ENCODE measurements at regions not wholly inside any gene's neighbourhood (a gene's known extent, or its start where the extent isn't known, plus 50 kb on each side); places are given as distances from the start of the nearest gene placed in this dataset.

- no peak overlapping the region for H3K4me3 ChIP-seq
- no peak for DNase-seq (ENCODE audit: low spot score in 2 of 2)
- H3K9me3 ChIP-seq = no peaks in the 10 kb centered on the region
- TF ChIP-seq CTCF (IDR thresholded peaks at IDR 0.05) = no peak
- intact Hi-C loops (cut with DNase I) = no loop called here
- peaks cover 0 to 14% of the 10 kb centered on the region in 2 donors for H3K4me1 ChIP-seq
- no peaks in the 10 kb centered on the region for H3K36me3 ChIP-seq
- peak overlapping the region in 1 of 2 donors; percentile 9 for H3K27ac ChIP-seq
- no peaks in the 10 kb centered on the region for H3K27me3 ChIP-seq
Observed at GRCh38 chr3:20323307-20323927, 137.4 kb upstream of the SGO1 start.

GRCh38 chr3:20322085-20322484, 136.1 kb upstream of the SGO1 start:
- intact Hi-C loops (cut with DNase I) = no loop called here
- no peak overlapping the region for H3K4me3 ChIP-seq

GRCh38 chr3:20321391-20322047, 135.5 kb upstream of the SGO1 start:
- no peak overlapping the region for H3K27ac ChIP-seq
- no peak for TF ChIP-seq CTCF (IDR thresholded peaks at IDR 0.05)
- peaks cover 0 to 21% of the 10 kb centered on the region in 2 donors for H3K4me1 ChIP-seq
- no peak for DNase-seq (ENCODE audit: low spot score in 2 of 2)
- H3K9me3 ChIP-seq = no peaks in the 10 kb centered on the region
- intact Hi-C loops (cut with DNase I) = no loop called here
- no peaks in the 10 kb centered on the region for H3K36me3 ChIP-seq
- H3K4me3 ChIP-seq = no peak overlapping the region
- no peaks in the 10 kb centered on the region for H3K27me3 ChIP-seq

More at GRCh38 chr3:20322085-20322484, 136.1 kb upstream of the SGO1 start:
- no peaks in the 10 kb centered on the region for H3K9me3 ChIP-seq
- no peak for TF ChIP-seq CTCF (IDR thresholded peaks at IDR 0.05)
- no peaks in the 10 kb centered on the region for H3K27me3 ChIP-seq
- no peak overlapping the region for H3K27ac ChIP-seq
- no peaks in the 10 kb centered on the region for H3K36me3 ChIP-seq
- H3K4me1 ChIP-seq = peaks cover 0 to 16% of the 10 kb centered on the region in 2 donors
- no peak for DNase-seq (ENCODE audit: low spot score in 2 of 2)

- H3K27ac ChIP-seq = peak overlapping the region in 1 of 2 donors; percentile 34
- no peaks in the 10 kb centered on the region for H3K9me3 ChIP-seq
- no peak for DNase-seq (ENCODE audit: low spot score in 2 of 2)
- intact Hi-C loops (cut with DNase I) = no loop called here
- no peaks in the 10 kb centered on the region for H3K27me3 ChIP-seq
- peaks cover 0 to 22% of the 10 kb centered on the region in 2 donors for H3K4me1 ChIP-seq
- no peak for TF ChIP-seq CTCF (IDR thresholded peaks at IDR 0.05)
- H3K36me3 ChIP-seq = no peaks in the 10 kb centered on the region
- H3K4me3 ChIP-seq = no peak overlapping the region
Observed at GRCh38 chr3:20320489-20320888, 134.5 kb upstream of the SGO1 start.

- intact Hi-C loops (cut with DNase I) = loop anchor here (5.0 to 10.0 kb wide), 3 partner anchors 222 to 1465 kb away; no protein-coding TSS in a partner anchor
- no peaks in the 10 kb centered on the region for H3K36me3 ChIP-seq
- no peaks in the 10 kb centered on the region for H3K9me3 ChIP-seq
- H3K4me3 ChIP-seq = no peak overlapping the region
- H3K27ac ChIP-seq = peak overlapping the region in 1 of 2 donors; percentile 34
- no peak for TF ChIP-seq CTCF (IDR thresholded peaks at IDR 0.05)
- H3K4me1 ChIP-seq = peaks cover 0 to 17% of the 10 kb centered on the region in 2 donors
- H3K27me3 ChIP-seq = no peaks in the 10 kb centered on the region
- DNase-seq (ENCODE audit: low spot score in 2 of 2) = no peak
Observed at GRCh38 chr3:20319551-20319950, 133.5 kb upstream of the SGO1 start.

All from ascending aorta (tissue), 2 donors.